NT2/D1 (cell line): ENCODE measurements at regions not wholly inside any gene's neighbourhood (a gene's known extent, or its start where the extent isn't known, plus 50 kb on each side); places are given as distances from the start of the nearest gene placed in this dataset.

Experiments
- DNase-seq: peaks from one replicate; pipeline ENCODE4 v3.0.0-alpha.2; 2011; ENCODE audit warnings: low read depth, low spot score
- H3K27me3 ChIP-seq: 2 replicates; pipeline ENCODE4 v1.6.0; 2011; ENCODE audit warnings: mild to moderate bottlenecking; ENCODE audit not compliant: insufficient read length, insufficient read depth
- H3K36me3 ChIP-seq: 2 replicates; pipeline ENCODE4 v1.6.1; 2011; ENCODE audit warnings: mild to moderate bottlenecking, low read length, mixed read lengths; ENCODE audit not compliant: insufficient read depth, insufficient read length
- H3K4me1 ChIP-seq: 2 replicates; pipeline ENCODE4 v1.5.1; 2011; ENCODE audit not compliant: insufficient read depth, insufficient read length
- H3K4me3 ChIP-seq: 2 replicates; pipeline ENCODE4 v1.5.1; 2011; ENCODE audit warnings: low read depth; ENCODE audit not compliant: insufficient read length
- H3K9ac ChIP-seq: 2 replicates; pipeline ENCODE4 v1.6.0; 2011; ENCODE audit warnings: low read depth; ENCODE audit not compliant: insufficient read length
- H3K9me3 ChIP-seq: 2 replicates; pipeline ENCODE4 v1.5.1; 2011; ENCODE audit warnings: mild to moderate bottlenecking, low read length; ENCODE audit not compliant: insufficient read depth
- SUZ12 ChIP-seq: IDR thresholded peaks from 2 replicates; pipeline ENCODE4 v1.6.1; 2011; ENCODE audit not compliant: insufficient read length, insufficient read depth; ENCODE audit errors: extremely low read depth
- YY1 ChIP-seq: IDR thresholded peaks from 2 replicates; pipeline ENCODE4 v1.6.1; 2011; ENCODE audit not compliant: insufficient read length, insufficient read depth
- ZNF274 ChIP-seq: IDR thresholded peaks from 2 replicates; pipeline ENCODE4 v1.6.1; 2011; ENCODE audit warnings: mild to moderate bottlenecking, low read depth, low read length

DNA sequence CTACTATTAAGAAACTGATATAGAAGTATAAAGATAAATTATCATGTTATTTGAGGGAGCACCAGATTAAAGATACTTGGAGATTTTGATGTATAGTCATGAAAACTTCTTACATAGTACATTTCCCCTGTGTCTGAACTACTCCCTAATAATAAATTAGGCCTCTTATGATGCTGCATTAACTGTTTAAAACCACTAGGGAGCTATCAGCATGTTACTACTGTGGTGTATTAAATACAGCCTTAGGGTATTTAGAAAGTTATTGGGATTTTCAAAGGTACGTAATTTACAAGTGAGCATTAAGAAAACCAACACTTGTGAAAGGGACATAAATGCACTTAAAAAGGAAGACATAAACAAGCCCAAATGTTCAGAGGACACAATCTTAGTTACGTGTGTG, 714.0 kb downstream of the EPHA4 start:
- no peak for DNase-seq
- Histone ChIP-seq H3K27me3 (no peaks in the 10 kb centered on the region), H3K9ac (no peak overlapping the region), H3K36me3 (no peaks in the 10 kb centered on the region), H3K4me3 (no peak overlapping the region), H3K4me1 (no peaks in the 10 kb centered on the region), H3K9me3 (no peaks in the 10 kb centered on the region)
- no peak for TF ChIP-seq SUZ12
- TF ChIP-seq YY1 = no peak
- TF ChIP-seq ZNF274 = no peak

- no peak overlapping the region for H3K9ac ChIP-seq
- TF ChIP-seq ZNF274 (no peak), SUZ12 (no peak), YY1 (no peak)
- no peak for DNase-seq
- no peaks in the 10 kb centered on the region for H3K4me1 ChIP-seq
- H3K36me3 ChIP-seq = no peaks in the 10 kb centered on the region
- H3K27me3 ChIP-seq = no peaks in the 10 kb centered on the region
- no peak overlapping the region for H3K4me3 ChIP-seq
- no peaks in the 10 kb centered on the region for H3K9me3 ChIP-seq
Observed at GRCh38 chr2:220871909-220872308, 700.2 kb downstream of the EPHA4 start.

- no peaks in the 10 kb centered on the region for H3K27me3 ChIP-seq
- H3K36me3 ChIP-seq = no peaks in the 10 kb centered on the region
- H3K9ac ChIP-seq = no peak overlapping the region
- no peaks in the 10 kb centered on the region for H3K9me3 ChIP-seq
- no peaks in the 10 kb centered on the region for H3K4me1 ChIP-seq
- no peak for DNase-seq
- H3K4me3 ChIP-seq = no peak overlapping the region
- TF ChIP-seq SUZ12 = no peak
- no peak for TF ChIP-seq ZNF274
- no peak for TF ChIP-seq YY1
Observed at GRCh38 chr2:220876080-220876824, 695.9 kb downstream of the EPHA4 start.

DNA sequence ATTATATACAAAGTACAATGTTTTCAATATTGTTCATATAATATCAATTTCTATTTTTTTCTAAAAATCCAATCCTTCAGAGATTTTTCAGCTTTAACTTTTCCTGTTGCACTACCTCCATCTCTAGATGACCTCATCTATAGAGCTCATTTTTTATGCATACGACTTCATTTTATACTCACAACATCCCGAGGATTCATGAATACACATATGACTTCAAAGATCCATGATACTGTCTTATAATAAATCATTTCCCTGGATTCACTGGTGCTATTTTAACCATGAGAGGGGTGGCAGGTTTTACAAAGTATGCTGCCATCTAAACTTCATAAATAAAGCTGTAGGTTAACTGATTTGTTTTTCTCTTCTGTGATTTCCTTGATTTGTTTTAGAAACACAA, 694.6 kb downstream of the EPHA4 start:
- Histone ChIP-seq H3K4me1 (no peaks in the 10 kb centered on the region), H3K9ac (no peak overlapping the region), H3K36me3 (no peaks in the 10 kb centered on the region), H3K27me3 (no peaks in the 10 kb centered on the region), H3K4me3 (no peak overlapping the region), H3K9me3 (no peaks in the 10 kb centered on the region)
- no peak for DNase-seq
- TF ChIP-seq SUZ12 = no peak
- TF ChIP-seq YY1 = no peak
- TF ChIP-seq ZNF274 = no peak

GRCh38 chr2:220877897-220878296, 694.2 kb downstream of the EPHA4 start:
- no peak for TF ChIP-seq ZNF274
- no peak for TF ChIP-seq YY1
- no peak for TF ChIP-seq SUZ12
- H3K4me1 ChIP-seq = no peaks in the 10 kb centered on the region
- no peaks in the 10 kb centered on the region for H3K36me3 ChIP-seq
- no peak overlapping the region for H3K4me3 ChIP-seq
- no peak overlapping the region for H3K9ac ChIP-seq
- H3K9me3 ChIP-seq = no peaks in the 10 kb centered on the region
- no peaks in the 10 kb centered on the region for H3K27me3 ChIP-seq
- no peak for DNase-seq

DNA sequence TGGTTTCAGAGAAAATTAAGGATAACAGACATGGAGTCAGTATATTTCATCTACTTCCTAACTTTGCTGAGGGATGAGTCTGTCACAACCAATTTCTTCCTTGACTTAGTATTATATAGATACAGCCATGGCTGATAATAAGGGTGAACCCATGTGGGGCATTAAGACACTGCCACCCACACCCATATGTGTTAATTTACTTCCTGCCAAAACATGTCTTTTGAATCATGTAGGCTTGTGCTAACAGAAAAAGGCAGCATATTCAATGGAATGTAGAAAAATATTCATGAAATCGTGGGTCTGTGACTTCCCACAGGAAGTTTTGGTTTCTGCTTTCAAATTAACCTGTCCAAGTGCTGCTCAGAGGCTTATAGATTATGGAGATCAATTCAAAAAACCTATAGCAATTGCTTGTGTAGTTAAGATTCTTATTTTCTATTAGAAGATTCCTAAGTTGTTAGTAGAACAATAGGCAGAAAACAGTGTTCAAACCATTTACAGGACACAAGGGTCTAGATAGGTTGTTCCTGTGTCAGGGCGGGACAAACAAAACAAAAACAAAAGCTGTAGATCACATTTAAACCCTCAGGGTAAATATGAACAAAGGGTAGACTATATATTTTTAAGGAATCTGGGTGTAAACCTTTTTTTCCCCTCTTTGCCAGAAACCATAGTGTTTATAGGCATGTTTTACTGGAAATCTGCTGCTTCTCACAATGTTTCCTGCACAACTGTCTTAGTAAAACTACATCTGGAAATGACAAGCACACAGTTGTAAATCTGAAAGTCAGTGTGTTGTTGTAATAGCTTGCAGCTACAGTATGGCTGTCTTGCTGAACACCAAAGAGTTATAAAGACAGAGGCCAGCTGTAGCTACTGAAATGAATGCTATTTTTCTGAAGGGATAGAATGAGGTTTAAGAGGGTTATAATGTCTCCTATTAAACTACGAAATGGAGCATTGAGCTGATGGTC, 691.2 kb downstream of the EPHA4 start:
- DNase-seq = no peak
- Histone ChIP-seq H3K9ac (no peak overlapping the region), H3K4me3 (no peak overlapping the region), H3K36me3 (no peaks in the 10 kb centered on the region), H3K4me1 (no peaks in the 10 kb centered on the region), H3K9me3 (no peaks in the 10 kb centered on the region), H3K27me3 (no peaks in the 10 kb centered on the region)
- no peak for TF ChIP-seq ZNF274

GRCh38 chr2:220882507-220882906, 689.6 kb downstream of the EPHA4 start:
- TF ChIP-seq ZNF274 (no peak), YY1 (no peak), SUZ12 (no peak)
- no peak overlapping the region for H3K4me3 ChIP-seq
- no peaks in the 10 kb centered on the region; the same call in 1 of the 2 replicates for H3K9me3 ChIP-seq
- H3K9ac ChIP-seq = no peak overlapping the region
- no peaks in the 10 kb centered on the region for H3K27me3 ChIP-seq
- no peaks in the 10 kb centered on the region for H3K4me1 ChIP-seq
- DNase-seq = no peak
- H3K36me3 ChIP-seq = no peaks in the 10 kb centered on the region
